CD4-positive, CD25-positive, alpha-beta regulatory T cell (primary cell): ENCODE measurements at regions not wholly inside any gene's neighbourhood (a gene's known extent, or its start where the extent isn't known, plus 50 kb on each side); places are given as distances from the start of the nearest gene placed in this dataset.

Source experiments
- ATAC-seq, 2 donors: fragments of 150-1000 bp; cut with Tn5 transposase; one replicate each; pipeline ENCODE4 v1.10.0; 2021; ENCODE audit warnings: low read depth in 2 of 2, moderate number of reproducible peaks in 2 of 2, moderate library complexity in 1 of 2
- DNase-seq, 3 donors: peaks; one replicate each; pipeline versions ENCODE4 v3.0.0 to v3.0.0-alpha.2; 2012 to 2022; ENCODE audit warnings: mixed read lengths in 1 of 3
- H3K27ac ChIP-seq: one replicate; pipeline ENCODE4 v1.7.0; 2013; ENCODE audit warnings: mild to moderate bottlenecking, low read length; ENCODE audit not compliant: insufficient read depth, poor library complexity, severe bottlenecking
- H3K27me3 ChIP-seq: one replicate; pipeline ENCODE4 v1.7.0; 2013; ENCODE audit warnings: low read length; ENCODE audit not compliant: control insufficient read depth, insufficient read depth
- H3K36me3 ChIP-seq: one replicate; pipeline ENCODE4 v1.7.0; 2013; ENCODE audit warnings: mild to moderate bottlenecking, low read length, moderate library complexity; ENCODE audit not compliant: control insufficient read depth, insufficient read depth
- H3K4me1 ChIP-seq: 2 replicates; pipeline ENCODE4 v1.7.0; 2013; ENCODE audit warnings: mild to moderate bottlenecking, low read length; ENCODE audit not compliant: insufficient read depth, control insufficient read depth, poor library complexity, severe bottlenecking
- H3K4me3 ChIP-seq: one replicate; pipeline ENCODE4 v1.7.0; 2013; ENCODE audit warnings: low read depth, mild to moderate bottlenecking, low read length, moderate library complexity
- H3K9me3 ChIP-seq, 2 experiments: 1 replicate in 1 of 2; 2 replicates in 1 of 2; pipeline ENCODE4 v1.7.0; 2013; ENCODE audit warnings: low read length in 2 of 2, mild to moderate bottlenecking in 1 of 2, moderate library complexity in 1 of 2; ENCODE audit not compliant: control insufficient read depth in 2 of 2
- H3K27ac Mint-ChIP-seq, 3 donors: one replicate each; pipeline ENCODE4 v1.8.0; 2020 to 2022; ENCODE audit warnings: mild to moderate bottlenecking in 3 of 3, mixed read lengths in 3 of 3, moderate library complexity in 2 of 3
- H3K27me3 Mint-ChIP-seq: one replicate; pipeline ENCODE4 v1.8.0; 2022; ENCODE audit warnings: mild to moderate bottlenecking, mixed read lengths
- H3K36me3 Mint-ChIP-seq: one replicate; pipeline ENCODE4 v1.8.0; 2020; ENCODE audit warnings: mixed read lengths
- H3K4me1 Mint-ChIP-seq, 4 donors: one replicate each; pipeline ENCODE4 v1.8.0; 2020 to 2022; ENCODE audit warnings: mixed read lengths in 4 of 4, mild to moderate bottlenecking in 1 of 4
- H3K4me3 Mint-ChIP-seq, 4 donors: one replicate each; pipeline ENCODE4 v1.8.0; 2020 to 2022; ENCODE audit warnings: mild to moderate bottlenecking in 4 of 4, mixed read lengths in 4 of 4, moderate library complexity in 3 of 4
- H3K9me3 Mint-ChIP-seq, 7 donors: one replicate each; pipeline ENCODE4 v1.8.0; 2020 to 2022; ENCODE audit warnings: mixed read lengths in 7 of 7, mild to moderate bottlenecking in 3 of 7, moderate library complexity in 2 of 7

DNA sequence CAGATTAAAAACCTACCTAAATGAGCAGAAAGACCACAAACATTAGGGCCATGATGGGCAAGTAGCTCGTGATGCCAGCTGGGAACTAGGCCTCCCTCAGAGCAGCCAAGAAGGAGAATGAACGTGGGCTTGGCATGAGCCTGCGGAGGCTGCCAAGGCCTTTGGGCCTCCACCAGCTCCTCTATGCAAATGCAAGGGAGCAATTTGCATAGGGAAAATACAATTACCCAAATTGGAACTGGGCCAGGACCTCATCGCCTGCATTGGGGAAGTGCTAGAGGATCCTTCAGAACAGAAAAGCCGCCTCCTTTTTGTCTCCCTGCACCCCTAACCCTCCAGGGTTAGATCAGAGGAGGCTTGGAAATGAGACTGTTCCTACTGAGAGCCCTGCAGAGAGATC is 326.4 kb downstream of the SMAD2 start:
- Histone ChIP-seq H3K4me3 (no peak overlapping the region), H3K27me3 (peaks cover 1% of the 10 kb centered on the region), H3K36me3 (no peaks in the 10 kb centered on the region), H3K27ac (no peak overlapping the region), H3K4me1 (no peaks in the 10 kb centered on the region), H3K9me3 (no peaks in the 10 kb centered on the region)
- Mint-ChIP-seq H3K9me3 (peaks cover 0 to 2% (median 0%) of the 10 kb centered on the region in 7 donors), H3K4me1 (no peaks in the 10 kb centered on the region), H3K27me3 (no peaks in the 10 kb centered on the region), H3K36me3 (no peaks in the 10 kb centered on the region), H3K4me3 (no peak overlapping the region), H3K27ac (no peak overlapping the region)
- ATAC-seq: no peak
- no peak for DNase-seq

DNA sequence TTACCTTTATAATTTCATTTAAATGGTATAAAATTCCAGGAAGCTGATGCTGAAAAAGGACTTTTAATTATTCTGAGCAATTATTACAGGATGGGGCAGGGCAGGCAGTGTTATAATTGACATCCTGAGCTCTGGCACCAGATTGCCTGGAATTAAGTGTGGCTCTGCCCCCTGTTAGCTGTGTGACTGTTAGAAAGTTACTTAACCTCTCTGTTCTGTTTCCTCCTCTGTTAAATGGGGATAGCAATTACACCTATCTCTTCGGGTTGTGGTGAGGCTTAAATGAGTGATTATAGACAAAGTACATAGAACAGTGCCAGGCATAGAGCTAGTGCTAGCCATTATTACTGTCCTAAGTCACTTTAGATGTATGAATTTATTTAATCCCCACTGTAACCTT is 327.3 kb downstream of the SMAD2 start:
- no peak for DNase-seq
- H3K36me3 ChIP-seq: no peaks in the 10 kb centered on the region
- no peaks in the 10 kb centered on the region for H3K9me3 ChIP-seq
- H3K4me1 ChIP-seq: no peaks in the 10 kb centered on the region
- Mint-ChIP-seq H3K36me3 (no peaks in the 10 kb centered on the region), H3K27ac (no peak overlapping the region), H3K9me3 (peaks cover 0 to 2% (median 0%) of the 10 kb centered on the region in 7 donors), H3K4me3 (no peak overlapping the region), H3K27me3 (no peaks in the 10 kb centered on the region), H3K4me1 (no peaks in the 10 kb centered on the region)
- H3K27ac ChIP-seq: no peak overlapping the region
- ATAC-seq: no peak
- no peaks in the 10 kb centered on the region for H3K27me3 ChIP-seq
- H3K4me3 ChIP-seq: no peak overlapping the region

DNA sequence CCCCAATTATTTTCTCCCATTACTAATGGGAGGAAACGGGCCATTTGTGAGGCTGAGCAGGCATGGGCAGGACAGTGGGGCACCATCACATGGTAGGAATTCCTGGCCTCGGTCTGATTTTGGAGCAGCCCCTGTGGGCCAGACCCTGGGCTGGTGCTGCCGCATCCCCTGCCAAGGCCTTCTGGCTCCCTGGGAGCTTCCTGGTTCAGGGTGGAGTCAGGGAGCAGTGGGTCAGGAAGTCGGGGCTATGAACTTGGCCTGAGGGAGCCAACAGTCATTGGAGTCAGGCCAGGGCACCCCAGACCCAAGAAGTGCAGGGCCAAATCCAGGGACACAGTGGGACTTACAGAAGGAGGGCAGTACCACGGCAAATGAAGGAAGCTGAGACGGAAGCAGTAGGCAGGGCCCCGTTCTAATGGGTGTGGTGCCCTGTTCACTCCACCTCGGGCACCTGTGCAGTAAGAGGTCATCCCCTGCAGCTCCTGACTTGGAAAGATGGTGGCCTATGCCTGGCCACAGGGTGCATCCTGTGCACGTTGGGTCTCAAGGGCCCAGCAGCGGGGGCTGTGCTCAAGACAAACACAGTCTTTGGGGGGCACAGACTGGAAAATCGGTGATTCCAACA is 328.1 kb downstream of the SMAD2 start:
- Mint-ChIP-seq H3K27me3 (no peaks in the 10 kb centered on the region), H3K36me3 (no peaks in the 10 kb centered on the region), H3K4me3 (no peak overlapping the region), H3K9me3 (peaks cover 0 to 2% (median 0%) of the 10 kb centered on the region in 7 donors), H3K27ac (no peak overlapping the region), H3K4me1 (no peaks in the 10 kb centered on the region)
- no peaks in the 10 kb centered on the region for H3K27me3 ChIP-seq
- no peaks in the 10 kb centered on the region for H3K4me1 ChIP-seq
- H3K4me3 ChIP-seq: no peak overlapping the region
- no peak overlapping the region for H3K27ac ChIP-seq
- no peaks in the 10 kb centered on the region for H3K9me3 ChIP-seq
- ATAC-seq: no peak
- no peak for DNase-seq
- H3K36me3 ChIP-seq: no peaks in the 10 kb centered on the region

DNA sequence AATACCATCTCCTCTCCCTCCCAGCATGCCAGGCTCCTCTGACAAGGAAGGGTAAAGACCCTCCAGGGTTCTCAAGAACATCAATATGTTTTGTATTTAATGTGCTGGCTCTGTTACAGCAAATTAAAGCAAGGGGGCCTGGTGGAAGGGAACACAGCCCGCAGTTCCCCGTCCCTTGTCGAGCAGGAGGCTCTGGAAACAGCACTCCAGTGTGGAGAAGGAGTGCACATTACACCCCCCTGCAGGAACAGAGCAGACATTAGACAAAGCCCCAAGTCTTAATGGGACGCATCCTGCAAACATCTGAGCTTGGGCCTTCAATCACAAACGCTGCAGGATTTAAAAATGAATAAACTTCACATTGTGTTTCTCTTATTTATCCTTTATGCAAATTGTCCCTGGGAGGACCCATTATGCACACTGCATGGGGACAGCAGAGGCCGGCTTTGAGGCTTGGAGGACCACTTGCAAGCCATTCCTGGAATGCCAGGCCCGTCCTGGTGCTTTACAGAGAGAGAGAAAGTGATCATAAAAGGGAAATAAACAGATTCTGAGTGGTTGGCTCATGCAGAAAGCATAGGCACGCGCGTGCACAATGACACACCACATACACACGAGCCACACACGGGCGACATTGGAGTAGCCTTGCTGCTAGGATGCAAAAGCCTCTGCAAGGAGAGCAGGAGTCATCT is 328.7 kb downstream of the SMAD2 start:
- no peak overlapping the region for H3K4me3 Mint-ChIP-seq
- H3K27me3 ChIP-seq: no peaks in the 10 kb centered on the region
- no peaks in the 10 kb centered on the region for H3K4me1 Mint-ChIP-seq
- no peak overlapping the region for H3K27ac ChIP-seq
- H3K4me3 ChIP-seq: no peak overlapping the region
- H3K4me1 ChIP-seq: no peaks in the 10 kb centered on the region
- H3K9me3 ChIP-seq: no peaks in the 10 kb centered on the region
- no peaks in the 10 kb centered on the region for H3K27me3 Mint-ChIP-seq
- no peaks in the 10 kb centered on the region for H3K36me3 Mint-ChIP-seq
- peaks cover 0 to 2% (median 0%) of the 10 kb centered on the region in 7 donors for H3K9me3 Mint-ChIP-seq
- DNase-seq (no peak), ATAC-seq (no peak)
- H3K36me3 ChIP-seq: no peaks in the 10 kb centered on the region
- H3K27ac Mint-ChIP-seq: no peak overlapping the region

DNA sequence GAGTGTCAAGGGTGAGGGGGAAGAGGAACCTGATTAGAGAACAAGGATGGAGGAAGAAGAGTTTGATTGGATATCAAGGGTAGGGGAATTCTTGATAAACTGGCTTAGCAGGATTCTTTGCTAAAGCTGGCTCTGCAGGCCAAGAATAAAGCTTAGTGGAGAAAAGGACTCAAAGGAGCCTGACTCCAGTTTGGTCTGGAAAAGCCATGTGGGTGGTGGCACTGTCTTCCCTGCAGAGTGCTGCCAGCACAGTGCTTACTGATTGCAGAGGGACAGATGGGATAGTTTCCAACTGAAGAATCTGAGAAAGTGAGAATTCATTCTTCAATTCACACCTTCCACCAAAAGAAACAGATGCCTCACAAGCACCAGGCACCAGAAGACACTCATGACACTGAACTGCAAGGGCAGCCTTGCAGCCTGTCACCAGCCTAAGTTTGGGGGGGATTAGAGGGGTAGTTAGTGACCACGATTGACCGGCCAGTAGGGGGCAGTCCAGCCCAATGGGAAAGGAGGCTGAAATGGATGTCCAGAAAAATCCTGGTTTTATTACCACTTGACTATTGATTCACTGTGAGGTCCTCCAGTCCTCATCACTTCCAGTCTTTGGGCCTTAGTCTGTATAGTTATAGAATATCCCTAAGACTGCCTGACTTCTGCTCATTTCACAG is 334.5 kb downstream of the SMAD2 start:
- Histone ChIP-seq H3K4me3 (no peak overlapping the region), H3K9me3 (no peaks in the 10 kb centered on the region), H3K27ac (no peak overlapping the region), H3K27me3 (no peaks in the 10 kb centered on the region), H3K36me3 (no peaks in the 10 kb centered on the region), H3K4me1 (no peaks in the 10 kb centered on the region)
- H3K27ac Mint-ChIP-seq: no peak overlapping the region
- DNase-seq (no peak), ATAC-seq (no peak)
- peaks cover 4% of the 10 kb centered on the region for H3K27me3 Mint-ChIP-seq
- H3K9me3 Mint-ChIP-seq: peaks cover 0 to 5% (median 2%) of the 10 kb centered on the region in 7 donors
- H3K4me3 Mint-ChIP-seq: no peak overlapping the region
- H3K4me1 Mint-ChIP-seq: peaks cover 0 to 3% (median under 1%) of the 10 kb centered on the region in 4 donors
- H3K36me3 Mint-ChIP-seq: no peaks in the 10 kb centered on the region

DNA sequence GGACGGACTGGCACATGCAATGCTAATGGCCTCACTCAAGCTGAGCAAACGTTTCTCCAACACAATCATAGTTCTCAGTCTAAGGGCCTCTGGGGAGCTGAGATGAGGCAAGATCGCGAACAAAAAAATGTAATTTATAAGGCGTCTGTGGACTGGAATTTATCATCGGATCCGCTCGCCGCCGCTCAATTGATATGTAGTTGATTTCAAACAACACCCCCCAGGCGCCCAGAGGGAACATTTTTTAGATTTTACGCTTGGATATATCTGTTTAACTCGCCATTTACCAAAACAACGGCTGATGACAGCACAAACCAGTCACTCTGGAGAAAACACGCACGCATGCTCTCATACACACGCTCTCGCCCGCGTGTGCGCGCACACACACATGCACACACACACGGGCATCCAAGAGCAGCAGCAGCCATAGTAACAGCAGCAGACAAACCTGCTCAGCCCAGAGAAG is 335.8 kb downstream of the SMAD2 start:
- ATAC-seq: no peak
- H3K27me3 ChIP-seq: no peaks in the 10 kb centered on the region

DNA sequence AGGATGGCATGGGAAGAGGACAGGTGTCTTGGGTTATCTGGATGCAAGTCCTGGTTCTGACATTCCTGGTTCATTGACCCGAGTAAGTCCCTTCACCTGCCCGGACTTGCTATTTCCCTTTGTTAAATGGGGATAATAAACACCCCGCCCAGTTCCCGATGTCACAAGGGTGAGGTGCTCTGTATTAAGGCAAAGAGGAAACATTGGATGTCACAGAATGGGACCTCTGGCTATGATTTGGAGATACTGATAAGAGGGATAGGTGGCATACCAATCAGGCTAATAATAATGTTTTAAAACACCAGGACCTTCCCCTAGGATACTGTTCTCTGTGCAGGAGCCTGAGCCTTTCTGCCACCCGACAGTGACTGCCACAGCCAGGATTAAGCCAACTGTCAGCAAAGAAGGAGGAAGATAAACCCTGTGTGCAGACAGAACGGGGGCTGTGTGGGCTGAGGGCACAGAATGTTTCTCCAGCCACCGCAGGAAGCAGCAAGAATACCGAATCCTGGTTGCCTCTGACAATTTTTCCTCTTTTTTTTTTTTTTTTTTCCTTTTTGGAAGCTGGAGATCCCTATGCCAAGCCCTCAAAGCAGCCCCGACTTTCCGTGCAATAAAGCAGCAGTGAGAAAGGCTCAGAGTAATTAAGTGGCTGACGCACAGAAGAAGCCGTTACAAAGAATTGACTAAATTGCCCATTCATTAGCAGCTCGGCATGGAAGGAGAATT is 336.6 kb downstream of the SMAD2 start:
- Histone ChIP-seq H3K36me3 (no peaks in the 10 kb centered on the region), H3K4me1 (no peaks in the 10 kb centered on the region), H3K4me3 (no peak overlapping the region), H3K27ac (no peak overlapping the region), H3K27me3 (no peaks in the 10 kb centered on the region), H3K9me3 (no peaks in the 10 kb centered on the region)
- H3K9me3 Mint-ChIP-seq: peaks cover 0 to 5% (median 0%) of the 10 kb centered on the region in 7 donors
- H3K4me3 Mint-ChIP-seq: no peak overlapping the region
- ATAC-seq: no peak
- no peaks in the 10 kb centered on the region for H3K36me3 Mint-ChIP-seq
- DNase-seq: no peak
- peaks cover 4% of the 10 kb centered on the region for H3K27me3 Mint-ChIP-seq
- H3K4me1 Mint-ChIP-seq: peaks cover 0 to 3% (median under 1%) of the 10 kb centered on the region in 4 donors
- H3K27ac Mint-ChIP-seq: peak overlapping the region in 1 of 3 donors; percentile 16

More for the DNA sequence above, 335.8 kb downstream of the SMAD2 start:
- Histone ChIP-seq H3K4me1 (no peaks in the 10 kb centered on the region), H3K9me3 (no peaks in the 10 kb centered on the region), H3K4me3 (no peak overlapping the region), H3K27ac (no peak overlapping the region), H3K36me3 (no peaks in the 10 kb centered on the region)
- peaks cover 0 to 3% (median under 1%) of the 10 kb centered on the region in 4 donors for H3K4me1 Mint-ChIP-seq
- DNase-seq: no peak
- no peak overlapping the region for H3K4me3 Mint-ChIP-seq
- H3K36me3 Mint-ChIP-seq: no peaks in the 10 kb centered on the region
- peaks cover 4% of the 10 kb centered on the region for H3K27me3 Mint-ChIP-seq
- H3K9me3 Mint-ChIP-seq: peaks cover 0 to 5% (median 0%) of the 10 kb centered on the region in 7 donors
- no peak overlapping the region for H3K27ac Mint-ChIP-seq
